Fibroblast of skin of right biceps (primary cell): ENCODE measurements at regions not wholly inside any gene's neighbourhood (a gene's known extent, or its start where the extent isn't known, plus 50 kb on each side); places are given as distances from the start of the nearest gene placed in this dataset.

ENCODE experiments used
- DNase-seq: peaks from one replicate; pipeline ENCODE4 v3.0.0-alpha.2; 2013

DNA sequence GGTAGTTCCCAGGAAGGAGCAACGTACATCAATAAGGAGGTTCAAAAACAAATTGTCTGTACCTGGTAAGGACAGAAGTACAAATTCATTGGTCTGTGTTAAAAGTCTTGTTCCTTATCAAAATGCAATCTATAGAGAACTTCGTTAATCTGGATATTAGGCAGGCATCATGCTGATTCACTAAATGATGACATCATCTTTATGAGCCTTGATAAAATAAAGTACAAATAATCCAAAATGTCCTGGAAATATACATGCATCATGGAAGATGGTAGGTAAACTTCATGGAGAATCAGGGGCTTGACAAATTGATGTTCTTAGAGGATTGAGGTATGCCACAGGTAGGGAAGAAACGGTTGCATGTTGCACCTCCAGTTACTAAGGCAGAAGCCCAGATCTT lies 433.9 kb downstream of the TRIML1 start:
- DNase-seq, result no peak

DNA sequence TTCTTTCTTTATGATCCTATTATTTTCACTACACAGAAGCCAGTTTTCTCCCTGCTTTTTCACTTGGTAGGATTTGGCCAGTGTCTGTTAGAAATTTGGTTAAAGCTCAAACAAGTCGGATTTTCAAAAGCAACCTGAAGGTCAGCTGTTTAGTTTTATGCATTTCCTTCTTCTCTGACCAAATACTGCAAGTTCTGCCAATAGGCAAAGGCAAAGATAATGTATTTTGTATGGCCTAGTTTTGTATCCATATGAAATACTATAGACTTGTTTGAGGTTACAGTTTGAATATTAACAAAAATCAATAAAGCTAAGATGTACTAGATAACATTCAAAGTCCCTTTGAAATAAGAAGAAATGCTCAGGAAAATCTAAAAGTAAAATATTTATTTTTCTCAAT lies 439.4 kb downstream of the TRIML1 start:
- no peak for DNase-seq

DNA sequence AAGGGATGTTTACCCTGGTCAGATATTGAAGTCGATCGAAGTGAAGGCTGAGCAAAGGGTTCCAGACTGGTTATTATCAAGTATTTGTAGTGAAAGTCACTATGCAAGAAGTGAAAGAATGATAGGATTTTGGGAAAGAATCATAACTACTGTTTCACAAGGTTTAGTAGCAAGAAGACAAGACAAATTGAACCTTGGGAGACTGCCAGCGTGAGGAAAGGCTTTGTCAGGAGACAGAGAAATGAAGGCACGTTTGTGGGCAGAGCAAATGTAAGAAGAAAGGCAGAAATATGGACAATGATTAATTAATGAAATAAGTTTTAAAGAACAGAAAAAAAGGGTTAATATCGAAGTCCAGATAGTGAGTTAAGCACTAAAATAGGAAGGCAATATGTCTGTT lies 456.8 kb downstream of the TRIML1 start:
- peak; percentile 51 for DNase-seq

DNA sequence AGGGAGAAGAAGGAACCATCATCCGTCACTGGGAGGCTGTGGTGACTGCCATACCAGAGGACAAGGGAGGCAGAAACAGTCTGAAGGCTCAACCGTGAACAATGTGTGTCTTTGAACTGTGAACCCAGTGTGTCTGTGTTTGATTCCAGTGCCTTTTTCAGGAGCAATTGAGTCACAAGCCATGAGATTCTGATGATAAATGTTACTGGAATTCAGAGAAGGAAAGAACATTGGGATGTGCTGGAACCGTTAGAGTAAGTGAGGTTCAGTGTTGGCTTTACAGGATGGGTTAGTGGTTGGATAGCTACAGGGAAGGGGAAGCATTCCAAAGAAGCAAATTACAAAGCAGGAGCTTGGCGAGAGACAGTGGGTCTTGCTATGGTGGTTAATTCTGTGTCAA lies 464.4 kb downstream of the TRIML1 start:
- peak; percentile 44 for DNase-seq

DNA sequence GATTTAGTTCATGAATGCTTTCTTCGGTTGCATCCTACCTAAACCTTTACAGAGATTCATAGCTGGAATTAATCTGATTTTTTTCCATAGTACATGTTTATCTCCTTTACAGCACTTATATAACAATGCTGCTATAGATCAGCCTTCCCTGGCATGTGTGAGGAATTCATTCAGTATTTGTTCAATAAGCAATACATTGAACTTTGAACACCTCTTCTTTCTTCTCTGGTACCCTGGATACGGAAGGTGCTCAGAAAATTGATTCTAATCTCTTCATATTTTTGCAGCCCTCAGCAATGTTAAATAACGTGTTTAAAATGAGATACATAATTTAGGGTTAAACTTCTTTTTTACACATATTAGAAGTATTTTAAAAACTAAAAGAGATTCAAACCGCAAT lies 467.4 kb downstream of the TRIML1 start:
- DNase-seq, result no peak

- no peak for DNase-seq
These were observed 471.9 kb downstream of the TRIML1 start for GRCh38 chr4:188611143-188611542.

DNA sequence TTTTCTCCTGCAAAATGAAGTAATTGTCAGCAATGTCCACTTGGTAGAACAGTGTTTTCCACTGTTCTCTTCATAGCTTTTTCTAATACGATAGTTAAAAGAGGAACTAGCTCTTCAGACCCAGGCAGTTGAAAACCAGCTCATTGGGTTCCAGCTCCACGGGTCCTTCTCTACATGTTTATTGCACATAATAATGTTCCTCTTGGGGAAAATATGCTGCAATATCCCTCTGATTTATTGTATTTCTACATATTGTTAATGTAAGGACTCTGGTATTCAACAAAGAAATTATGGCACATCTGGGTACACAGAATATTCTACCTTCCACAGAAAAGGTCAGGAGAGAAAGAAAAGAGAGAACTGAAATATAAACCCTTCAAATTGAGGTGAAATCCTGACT lies 473.4 kb downstream of the TRIML1 start:
- no peak for DNase-seq

- no peak for DNase-seq
These were observed 474.7 kb downstream of the TRIML1 start for GRCh38 chr4:188613976-188614375.

GRCh38 chr4:188619456-188620149 lies 480.4 kb downstream of the TRIML1 start:
- DNase-seq, result no peak

DNA sequence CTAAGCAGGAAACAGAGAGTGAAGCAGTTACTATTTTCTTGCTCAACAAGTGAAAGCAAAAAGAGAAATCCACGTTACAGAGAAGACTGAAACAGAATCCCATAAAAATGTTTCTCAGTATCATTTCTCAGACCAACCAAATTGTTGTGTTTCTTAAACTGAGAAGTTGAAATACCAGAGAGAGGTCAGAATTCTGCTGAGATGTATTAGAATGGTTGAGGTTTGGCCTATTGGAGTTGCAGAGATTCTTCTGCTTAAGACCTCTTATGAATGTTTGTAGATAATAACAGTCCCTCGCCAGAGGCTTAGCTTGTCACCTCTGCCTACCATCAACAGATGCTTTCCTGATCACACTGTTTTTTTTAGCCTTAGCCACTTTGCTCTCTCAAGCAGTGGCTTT lies 481.4 kb downstream of the TRIML1 start:
- DNase-seq, result no peak

DNA sequence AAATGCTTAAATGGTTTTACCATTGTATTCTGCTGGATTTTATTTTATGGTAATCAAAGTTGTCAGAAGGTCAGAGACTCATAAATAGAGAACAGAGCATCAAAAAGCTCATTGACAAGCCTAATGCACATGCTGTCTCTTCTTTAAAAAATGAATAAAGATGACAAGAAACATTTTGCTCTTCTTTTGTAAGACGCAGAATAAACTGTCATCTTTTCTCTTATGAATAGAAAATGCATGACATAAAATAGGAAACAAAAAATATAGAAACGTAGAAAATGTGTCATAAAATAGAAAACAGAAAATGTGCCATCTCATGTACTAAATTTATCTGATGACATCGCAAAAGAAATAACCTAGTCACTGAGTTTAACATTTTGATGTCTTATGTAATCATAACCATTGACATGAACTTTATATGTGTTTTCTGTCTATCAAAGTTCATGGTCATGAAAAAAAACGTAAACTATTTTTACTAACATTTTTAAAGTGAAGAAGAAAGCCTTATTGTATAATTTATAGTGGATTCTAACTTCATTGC lies 484.1 kb downstream of the TRIML1 start:
- DNase-seq, result no peak

DNA sequence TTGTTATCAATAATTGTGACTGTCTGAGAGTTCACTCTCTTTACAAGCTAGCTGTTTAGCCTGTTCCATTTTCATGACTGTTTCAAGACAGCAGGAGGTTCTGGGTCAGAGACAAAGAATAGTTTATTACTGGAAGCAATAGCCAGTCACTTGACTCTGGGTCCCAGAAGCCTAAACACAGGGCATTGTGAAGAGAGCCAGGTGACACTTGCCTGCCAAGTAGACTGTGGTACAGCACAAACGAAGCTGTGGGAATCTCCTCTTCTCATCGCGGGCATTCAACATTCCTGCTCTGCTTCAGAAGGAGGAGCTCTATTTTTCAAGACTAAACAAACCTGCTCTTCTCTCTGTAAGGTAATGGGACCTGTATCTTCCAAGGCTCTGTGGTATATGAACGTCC lies 485.1 kb downstream of the TRIML1 start:
- DNase-seq, result no peak

DNA sequence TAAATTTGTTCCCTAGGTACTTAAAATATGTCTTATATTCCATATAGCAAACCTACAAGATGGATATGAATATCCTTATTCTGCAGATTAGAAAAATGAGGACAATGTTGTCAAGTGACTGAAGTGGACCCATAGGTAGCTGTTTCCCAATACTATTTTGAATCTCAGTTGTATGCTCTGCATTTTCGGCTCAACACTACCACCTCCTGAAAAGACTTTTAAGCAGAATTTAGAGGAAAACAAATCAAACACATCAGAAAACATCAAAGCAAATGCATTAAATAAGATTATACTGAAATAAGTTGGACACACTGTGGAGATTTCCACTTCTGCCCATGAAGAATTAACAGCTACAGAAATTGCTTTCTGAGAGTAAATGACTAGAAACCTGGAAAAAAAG lies 488.7 kb downstream of the TRIML1 start:
- no peak for DNase-seq

DNA sequence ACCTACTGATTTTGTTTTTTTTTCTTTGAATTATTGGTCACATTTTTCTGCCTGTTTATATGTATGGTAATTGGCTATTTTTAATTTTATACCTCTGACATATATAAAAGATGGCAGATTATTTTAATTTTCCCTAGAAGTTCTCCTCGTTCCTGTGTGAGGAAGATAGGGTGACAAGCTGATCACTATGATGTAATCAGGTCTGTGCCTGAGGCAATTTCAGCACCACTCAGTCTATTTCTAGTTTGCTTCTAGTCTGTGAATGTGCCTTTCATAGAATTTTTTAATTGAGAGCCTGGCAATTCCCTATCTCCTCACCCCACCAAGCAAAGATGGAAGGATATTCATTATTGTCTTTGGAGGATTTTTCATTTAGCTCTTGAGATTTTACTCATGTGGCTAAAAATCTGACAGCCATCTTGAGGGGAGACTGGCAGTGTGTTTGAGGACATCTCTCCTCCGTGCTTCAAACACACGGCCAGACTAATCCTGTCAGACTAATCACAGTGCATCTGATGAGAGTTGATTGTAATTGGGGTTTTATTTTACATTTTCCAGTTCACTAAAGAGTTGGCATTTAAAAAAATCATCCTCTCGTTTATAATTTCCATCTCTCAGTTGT lies 500.3 kb downstream of the TRIML1 start:
- no peak for DNase-seq

DNA sequence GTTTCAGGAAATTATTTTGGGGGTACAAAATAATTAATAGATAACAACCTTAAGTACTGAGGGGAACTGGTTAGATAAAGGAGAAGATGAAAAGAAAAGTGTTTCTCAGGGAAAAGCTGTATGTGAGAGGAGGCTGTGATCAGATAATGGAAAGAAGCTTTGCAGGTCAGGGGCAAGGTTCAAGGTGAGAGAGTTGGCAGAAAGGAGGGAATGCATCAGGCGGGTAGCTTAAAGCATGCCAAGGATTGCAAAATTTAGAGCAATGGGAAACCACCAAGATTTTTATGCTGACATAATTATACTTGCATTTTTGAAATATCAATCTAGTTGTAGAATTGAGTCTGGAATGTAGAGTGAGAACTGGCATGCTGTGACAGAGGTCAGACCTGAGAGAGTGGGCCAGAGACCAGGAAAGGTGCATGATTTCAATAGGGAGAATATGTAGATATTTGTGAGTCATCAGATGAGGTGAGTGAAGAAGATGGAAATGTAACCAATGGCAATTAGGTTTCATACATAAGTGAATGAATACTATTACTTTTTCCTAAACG lies 508.7 kb downstream of the TRIML1 start:
- DNase-seq, result no peak

DNA sequence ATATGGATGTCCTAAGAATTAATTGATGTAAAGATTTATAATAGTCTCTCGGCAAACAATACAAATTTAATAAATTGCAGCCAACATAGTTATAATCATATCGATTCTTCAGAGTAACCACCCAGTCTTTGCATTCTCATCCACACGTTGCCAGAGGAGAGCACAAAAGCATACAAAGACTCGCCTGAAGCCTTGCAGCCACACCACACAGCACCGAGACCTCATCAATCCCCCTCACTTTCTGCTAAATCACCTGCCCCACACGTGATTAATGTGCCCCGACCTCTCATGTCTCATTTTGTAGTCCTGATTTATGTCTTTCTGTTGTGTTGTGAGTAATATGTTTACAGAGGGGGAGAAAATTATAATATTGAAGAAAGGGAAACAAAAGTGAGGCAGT lies 510.4 kb downstream of the TRIML1 start:
- no peak for DNase-seq

DNA sequence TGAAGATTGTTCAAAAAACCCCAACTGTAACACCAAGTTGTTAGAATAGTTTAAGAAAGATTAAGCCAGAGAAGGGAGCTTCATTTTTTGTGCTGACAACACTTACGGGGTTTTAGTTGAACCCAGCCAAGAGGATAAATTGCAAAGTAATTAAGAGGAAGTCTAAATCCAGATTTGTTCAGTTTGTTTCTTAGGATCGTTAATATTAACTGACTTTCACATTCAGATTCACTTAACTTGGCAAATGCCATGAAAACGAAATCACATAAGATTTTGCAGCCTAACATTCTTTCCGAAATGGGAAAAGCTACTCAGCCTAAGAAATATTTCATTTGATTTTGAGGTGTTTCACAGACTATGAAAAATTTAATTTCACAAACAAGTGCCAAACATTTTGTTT lies 511.3 kb downstream of the TRIML1 start:
- no peak for DNase-seq

- DNase-seq, result no peak
These were observed 518.1 kb downstream of the TRIML1 start for GRCh38 chr4:188657365-188657764.

GRCh38 chr4:188658958-188659522 lies 519.8 kb downstream of the TRIML1 start:
- DNase-seq, result no peak

GRCh38 chr4:188660796-188661195 lies 521.6 kb downstream of the TRIML1 start:
- no peak for DNase-seq

- DNase-seq, result peak; percentile 23
These were observed 522.3 kb downstream of the TRIML1 start for GRCh38 chr4:188661502-188661901.

GRCh38 chr4:188663369-188663768 lies 524.1 kb downstream of the TRIML1 start:
- DNase-seq, result no peak

DNA sequence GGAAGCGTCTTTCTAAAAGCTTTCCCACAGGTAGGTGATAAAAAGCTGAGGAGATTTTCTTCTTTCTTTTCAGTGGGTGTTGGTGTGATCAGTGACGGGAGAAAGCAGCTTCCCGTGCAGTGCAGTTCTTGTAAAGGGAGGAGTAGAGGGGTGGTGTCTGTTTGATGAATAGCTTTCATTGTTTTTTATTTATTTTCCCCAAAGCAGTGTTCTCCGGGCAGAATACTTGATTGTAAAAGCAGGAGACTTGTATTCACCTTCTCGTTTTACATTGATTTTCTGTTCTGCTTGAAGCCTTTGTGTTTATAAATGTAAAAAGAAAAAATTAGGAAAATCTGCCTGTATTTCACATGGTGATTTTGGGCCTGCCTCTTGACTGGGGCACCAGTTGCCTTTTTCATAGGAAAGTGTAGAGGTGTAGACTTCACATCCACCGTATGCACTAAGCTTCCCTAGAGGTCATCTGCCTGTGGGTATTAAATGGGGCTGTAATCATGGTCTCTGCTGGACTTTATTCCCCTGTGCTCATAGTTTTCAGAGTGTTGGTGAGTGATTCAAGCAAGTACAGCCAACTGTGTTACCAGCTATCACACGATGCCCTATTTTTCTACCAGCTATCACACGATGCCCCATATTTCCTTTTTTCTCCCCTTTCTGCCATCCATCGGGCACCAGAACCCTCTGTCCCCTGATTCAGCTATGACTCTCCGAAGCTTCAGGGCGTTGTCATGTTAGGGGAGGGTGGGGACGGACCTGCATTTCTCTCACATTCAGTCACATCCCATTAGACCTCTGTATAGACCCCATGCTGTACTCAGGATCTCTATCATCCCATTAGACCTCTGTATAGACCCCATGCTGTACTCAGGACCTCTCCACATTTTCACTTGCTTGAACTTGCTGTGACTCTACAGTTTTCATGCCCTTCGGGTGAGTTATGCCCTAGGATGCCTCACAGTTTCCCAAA lies 526.5 kb downstream of the TRIML1 start:
- no peak for DNase-seq
